ENCODE measurements at regions not wholly inside any gene's neighbourhood (a gene's known extent, or its start where the extent isn't known, plus 50 kb on each side); places are given as distances from the start of the nearest gene placed in this dataset.

- no peak for DNase-seq (ENCODE audit: low spot score)
These were observed 947.0 kb upstream of the TSPY4 start for GRCh38 chrY:8390310-8390709.

DNA sequence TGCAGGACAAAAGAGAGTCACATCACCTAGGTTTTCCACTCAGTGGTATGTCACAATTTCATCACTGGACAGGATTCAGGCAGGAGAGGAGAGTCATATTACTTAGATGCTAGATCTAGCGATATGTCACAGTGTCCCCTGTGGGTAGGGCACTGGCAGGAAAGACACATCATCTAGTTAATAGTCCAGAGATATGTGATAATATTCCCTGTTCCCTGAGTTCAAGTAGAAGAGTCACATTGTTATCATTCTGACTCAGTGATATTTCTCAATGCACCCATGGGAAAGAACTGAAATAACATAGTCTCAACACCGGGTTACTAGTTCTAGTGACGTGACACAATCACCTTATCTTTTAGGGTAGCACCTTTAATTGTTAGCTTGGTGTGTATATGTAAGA lies 944.0 kb upstream of the TSPY4 start:
- DNase-seq (ENCODE audit: low spot score) = no peak

GRCh38 chrY:8422906-8423305 lies 914.4 kb upstream of the TSPY4 start:
- no peak for DNase-seq (ENCODE audit: low spot score)

GRCh38 chrY:8426433-8426832 lies 910.8 kb upstream of the TSPY4 start:
- DNase-seq (ENCODE audit: low spot score) = no peak

GRCh38 chrY:8437510-8437909 lies 899.8 kb upstream of the TSPY4 start:
- no peak for DNase-seq (ENCODE audit: low spot score)

DNA sequence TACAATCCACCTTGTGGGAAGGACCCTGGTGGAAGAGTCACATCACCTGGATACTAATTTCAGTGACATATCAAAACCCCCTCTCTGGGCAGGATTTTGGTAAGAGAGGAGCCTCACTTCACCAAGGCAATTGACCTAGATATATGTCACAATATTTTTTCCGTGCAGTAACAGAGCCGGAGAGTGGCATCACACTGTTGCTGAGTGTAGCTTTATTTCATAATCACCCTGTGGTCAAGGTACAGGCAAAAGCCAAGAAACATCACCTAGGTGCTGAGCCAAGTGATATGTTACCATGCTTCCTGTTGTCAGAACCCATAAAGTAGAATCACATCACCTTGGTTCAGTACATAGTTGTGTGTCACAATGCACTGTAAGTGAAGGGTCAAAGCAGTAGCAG lies 895.2 kb upstream of the TSPY4 start:
- DNase-seq (ENCODE audit: low spot score) = no peak

- no peak for DNase-seq (ENCODE audit: low spot score)
These were observed 884.3 kb upstream of the TSPY4 start for GRCh38 chrY:8452963-8453362.

GRCh38 chrY:8466813-8467212 lies 870.5 kb upstream of the TSPY4 start:
- DNase-seq (ENCODE audit: low spot score) = no peak

GRCh38 chrY:8470249-8470648 lies 867.0 kb upstream of the TSPY4 start:
- no peak for DNase-seq (ENCODE audit: low spot score)

DNA sequence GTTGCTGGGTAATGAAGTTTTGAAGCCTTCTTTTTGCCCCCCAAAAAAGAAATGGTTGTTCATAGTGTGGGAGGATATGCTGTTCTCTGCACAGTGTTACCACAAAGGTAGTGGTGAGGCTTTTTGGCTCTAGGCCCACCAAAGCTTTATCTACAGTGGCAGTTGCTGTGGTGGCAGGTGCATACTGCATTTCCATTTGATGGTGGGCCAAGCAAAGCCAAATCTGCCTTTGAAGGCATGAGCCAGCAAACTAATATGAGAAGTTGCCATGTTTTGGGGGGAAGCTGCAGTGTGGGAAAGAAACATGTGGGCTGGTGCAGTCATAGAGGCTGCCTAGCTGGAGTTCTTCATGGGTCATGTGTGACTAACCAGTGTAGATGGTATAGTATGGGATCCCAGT lies 858.1 kb upstream of the TSPY4 start:
- DNase-seq (ENCODE audit: low spot score) = no peak

- DNase-seq (ENCODE audit: low spot score) = no peak
These were observed 848.3 kb upstream of the TSPY4 start for GRCh38 chrY:8488955-8489354.

GRCh38 chrY:8489880-8490630 lies 847.2 kb upstream of the TSPY4 start:
- no peak for DNase-seq (ENCODE audit: low spot score)

GRCh38 chrY:8494396-8494795 lies 842.9 kb upstream of the TSPY4 start:
- DNase-seq (ENCODE audit: low spot score) = no peak

DNA sequence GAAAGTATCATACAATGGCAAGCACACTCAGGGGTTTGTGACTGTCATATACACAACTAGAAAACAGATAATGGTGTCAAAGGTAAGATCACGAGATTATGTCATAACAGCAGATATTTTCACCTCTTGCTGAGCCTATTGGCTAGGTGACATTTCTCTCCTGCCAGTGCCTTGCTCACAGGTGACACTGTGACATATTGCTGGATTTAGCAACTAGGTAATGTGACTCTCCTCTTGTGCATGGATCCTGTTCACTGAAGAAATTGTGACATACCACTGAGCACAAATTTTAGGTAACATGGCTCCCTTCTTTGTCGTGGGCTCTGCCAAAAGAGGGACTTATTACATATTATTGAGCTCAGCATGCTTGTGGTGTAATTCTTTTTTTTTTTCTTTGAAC lies 842.0 kb upstream of the TSPY4 start:
- DNase-seq (ENCODE audit: low spot score) = no peak

- DNase-seq (ENCODE audit: low spot score) = no peak
These were observed 836.4 kb upstream of the TSPY4 start for GRCh38 chrY:8500888-8501287.

DNA sequence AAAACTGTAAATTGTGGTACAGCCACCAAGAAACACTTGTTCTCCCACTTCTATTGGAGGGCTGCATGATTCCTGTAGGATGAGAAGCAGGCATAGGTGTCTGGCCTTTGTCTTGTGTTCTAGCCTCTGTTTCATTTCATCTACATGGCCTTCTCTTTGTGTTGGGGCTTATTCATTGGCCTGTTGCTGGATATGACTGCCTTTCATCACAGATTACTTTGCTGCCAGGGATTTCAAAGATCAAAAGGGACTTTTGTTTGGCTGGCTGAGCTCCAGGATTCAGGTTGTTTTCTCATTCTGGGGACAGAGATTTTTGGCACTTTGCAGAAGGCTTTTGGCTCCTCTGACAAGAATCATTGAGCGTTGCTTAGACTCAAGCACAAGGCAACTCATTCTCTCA lies 803.8 kb upstream of the TSPY4 start:
- no peak for DNase-seq (ENCODE audit: low spot score)

GRCh38 chrY:8535704-8536103 lies 801.6 kb upstream of the TSPY4 start:
- DNase-seq (ENCODE audit: low spot score) = no peak

DNA sequence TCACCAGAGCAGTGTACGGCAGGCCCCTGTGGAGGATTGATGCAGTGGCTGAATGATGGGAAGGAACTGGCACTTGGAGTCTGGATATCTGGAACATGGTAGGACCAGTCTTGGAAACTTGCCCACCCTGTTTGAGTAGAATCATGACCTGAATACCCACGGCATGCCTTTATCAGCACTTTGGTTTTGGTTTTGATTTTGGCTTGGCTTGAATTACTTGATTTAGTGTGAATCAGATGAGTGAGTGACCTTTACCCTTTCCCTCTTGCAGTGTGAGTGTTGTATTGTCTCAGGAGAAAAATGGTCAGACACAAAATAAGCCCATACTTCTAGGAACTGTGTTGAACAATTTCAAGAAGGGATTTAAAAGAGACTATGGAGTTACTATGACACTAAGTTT lies 801.0 kb upstream of the TSPY4 start:
- DNase-seq (ENCODE audit: low spot score) = no peak

DNA sequence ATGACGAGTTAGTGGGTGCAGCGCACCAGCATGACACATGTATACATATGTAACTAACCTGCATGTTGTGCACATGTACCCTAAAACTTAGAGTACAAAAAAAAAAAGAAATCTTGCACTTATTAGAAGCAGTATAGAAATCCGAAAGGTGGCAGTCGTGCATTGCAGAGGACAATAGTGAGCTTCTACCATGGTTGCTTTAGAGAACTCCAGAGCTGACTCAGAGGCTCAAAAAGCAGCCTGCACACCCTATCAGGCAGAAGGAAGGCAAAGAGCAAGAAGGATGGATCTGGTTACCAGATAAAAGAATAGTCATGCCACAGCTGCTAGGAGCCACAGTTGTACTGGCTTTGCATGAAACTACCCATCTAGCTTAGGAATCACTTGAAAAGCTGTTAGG lies 796.0 kb upstream of the TSPY4 start:
- no peak for DNase-seq (ENCODE audit: low spot score)

DNA sequence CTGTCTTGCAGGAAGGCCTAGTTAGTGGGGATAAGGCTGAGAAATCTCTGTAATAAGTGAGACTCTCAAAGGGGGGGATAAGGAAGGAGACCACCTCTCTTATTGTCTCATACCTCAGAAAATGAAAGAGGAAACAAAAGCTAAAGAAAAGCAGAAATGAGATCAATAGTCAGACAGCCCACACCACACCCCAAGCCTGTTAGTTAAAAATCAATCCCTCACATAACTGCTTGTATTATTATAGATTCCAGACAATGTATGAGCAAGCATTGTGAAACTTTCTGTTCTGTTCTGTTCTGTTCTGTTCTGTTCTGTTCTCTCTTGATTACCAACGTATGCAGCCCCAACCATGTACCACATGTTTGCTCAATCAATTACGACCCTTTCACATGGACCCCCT lies 792.5 kb upstream of the TSPY4 start:
- DNase-seq (ENCODE audit: low spot score) = no peak

DNA sequence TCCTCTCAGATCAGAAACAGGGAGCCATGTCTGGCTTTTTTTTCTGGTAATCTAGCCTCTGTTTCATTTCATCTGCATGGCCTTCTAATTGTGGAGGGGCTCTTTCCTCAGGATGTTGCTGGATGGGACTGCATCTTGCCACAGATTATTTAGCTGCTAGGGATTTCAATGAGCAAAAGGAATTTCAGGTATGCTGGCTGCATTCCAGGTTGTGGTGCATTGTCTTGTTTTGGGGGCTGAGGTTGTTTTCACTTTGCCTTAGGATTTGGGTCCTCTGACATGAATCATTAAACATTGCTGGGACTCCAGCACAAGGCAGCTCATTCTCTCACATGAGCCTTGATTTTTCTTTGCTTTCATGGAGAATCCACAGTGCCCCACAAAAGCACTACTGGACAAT lies 789.3 kb upstream of the TSPY4 start:
- no peak for DNase-seq (ENCODE audit: low spot score)

DNA sequence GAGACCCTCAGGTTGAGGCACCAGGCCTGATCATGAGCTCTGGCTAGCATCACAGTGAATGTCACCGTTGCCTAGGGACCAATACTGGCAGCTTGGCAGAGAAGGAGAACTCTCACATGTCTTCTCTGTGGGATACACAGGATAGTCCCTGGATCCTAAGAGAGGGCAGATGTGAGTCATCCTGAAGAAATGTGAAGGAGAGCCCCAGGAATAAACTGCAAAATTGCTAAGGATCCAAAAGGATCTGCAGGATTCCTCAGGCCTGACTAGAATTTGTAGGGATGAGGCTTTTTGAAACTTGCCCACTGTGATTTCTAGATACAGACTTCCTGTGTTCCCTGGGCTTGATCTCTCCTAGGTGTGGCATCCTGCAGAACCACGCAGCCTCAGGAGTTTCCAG lies 785.9 kb upstream of the TSPY4 start:
- DNase-seq (ENCODE audit: low spot score) = no peak

DNA sequence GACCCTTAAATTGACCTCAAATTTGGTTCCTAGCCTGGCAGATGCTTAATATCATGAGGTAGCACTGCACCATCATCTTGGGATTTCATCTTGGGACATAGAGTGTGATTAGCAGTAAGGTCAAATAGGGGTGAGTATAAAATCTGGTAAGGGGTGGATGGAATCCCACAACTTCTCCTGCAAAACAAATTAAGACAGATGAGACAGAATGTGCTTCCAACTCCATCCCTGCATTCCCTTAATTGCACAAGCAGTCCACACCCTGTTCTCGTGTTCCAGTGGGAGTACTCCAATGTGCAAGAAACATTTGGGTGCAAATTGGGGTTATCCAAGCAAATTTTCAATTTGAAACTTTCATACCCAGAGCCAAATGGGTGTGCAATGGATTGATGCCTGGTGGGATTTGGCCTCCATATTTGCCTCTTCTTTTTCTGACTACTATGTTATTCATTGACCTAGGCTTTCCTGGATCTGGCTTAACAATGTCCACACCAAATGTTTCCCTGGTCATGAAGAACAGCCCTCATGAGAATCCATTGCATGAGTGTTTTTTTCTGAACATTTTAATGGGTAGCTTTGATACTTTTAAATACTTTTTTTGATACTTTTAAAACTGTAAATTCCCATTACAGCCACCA lies 785.0 kb upstream of the TSPY4 start:
- no peak for DNase-seq (ENCODE audit: low spot score)

DNA sequence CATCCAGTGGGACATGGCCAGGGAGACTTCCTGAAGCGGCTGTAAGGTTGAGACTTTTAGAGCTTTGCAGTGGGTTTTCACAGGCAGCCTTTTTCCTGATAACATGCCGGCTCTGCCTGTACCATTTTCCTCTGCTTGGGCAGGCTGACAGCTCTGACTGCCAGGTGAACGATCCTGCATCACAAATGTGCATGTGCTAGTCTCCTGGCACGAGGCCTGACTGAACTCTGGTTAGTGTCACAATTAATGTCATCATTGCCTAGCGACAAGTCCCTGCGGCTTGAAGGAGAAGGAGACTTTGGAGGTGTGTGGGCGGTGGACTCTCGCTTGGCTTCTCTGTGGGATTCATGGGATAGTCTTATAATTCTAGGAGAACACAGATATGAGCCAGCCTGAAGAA lies 783.6 kb upstream of the TSPY4 start:
- DNase-seq (ENCODE audit: low spot score) = no peak
